ELF-1 (cell line): ENCODE measurements at regions not wholly inside any gene's neighbourhood (a gene's known extent, or its start where the extent isn't known, plus 50 kb on each side); places are given as distances from the start of the nearest gene placed in this dataset.

Experiments
- DNase-seq: peaks from one replicate; pipeline ENCODE4 v3.0.0-alpha.2; 2016; ENCODE audit warnings: low read depth, low spot score

DNA sequence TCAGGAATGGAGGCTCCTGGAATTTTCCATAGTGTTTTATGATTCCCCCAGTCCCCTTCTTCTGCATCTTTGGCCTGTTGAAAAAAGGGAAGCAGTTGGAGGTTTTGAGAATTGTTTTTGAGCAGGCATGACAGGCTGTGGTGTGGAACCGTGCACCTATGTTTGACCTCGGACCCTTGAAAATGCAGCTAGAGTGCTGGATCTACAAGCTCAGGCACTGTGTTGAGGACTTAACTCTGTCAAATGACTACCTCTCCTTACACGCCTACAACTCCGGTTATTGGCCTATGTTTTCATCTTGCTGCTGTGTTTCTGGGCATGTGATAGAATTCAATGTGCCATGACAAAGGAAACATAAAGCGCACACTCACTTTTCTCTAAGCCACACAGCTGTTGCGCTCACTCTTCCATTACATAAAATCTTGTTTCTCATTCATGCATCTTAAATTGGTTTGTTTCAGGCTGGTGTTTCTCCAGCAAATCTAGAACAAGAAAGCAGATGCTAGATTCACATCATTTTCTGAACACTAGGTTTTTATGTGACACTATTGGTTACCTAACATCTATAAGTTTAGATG, 616.6 kb downstream of the FGF9 start:
- DNase-seq = no peak

DNA sequence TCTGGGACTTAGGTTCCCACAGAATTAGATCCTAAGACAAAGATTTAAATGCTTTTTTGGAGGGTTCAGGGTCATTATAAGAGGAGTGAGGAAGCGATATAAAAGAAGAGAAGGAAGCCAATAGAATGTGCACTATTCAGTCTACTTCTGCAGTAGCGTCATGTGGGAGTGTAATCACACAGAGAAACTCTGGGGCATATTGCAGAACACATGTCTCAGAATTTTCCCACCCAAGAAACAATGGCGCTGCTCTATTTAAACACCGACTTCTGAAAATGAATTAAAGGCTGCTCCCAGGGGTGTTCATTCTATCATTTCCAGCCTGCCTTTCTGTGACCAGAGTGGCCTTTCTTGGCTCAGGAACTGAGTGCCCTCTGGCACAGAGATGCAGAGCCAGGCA, 617.6 kb downstream of the FGF9 start:
- no peak for DNase-seq

DNA sequence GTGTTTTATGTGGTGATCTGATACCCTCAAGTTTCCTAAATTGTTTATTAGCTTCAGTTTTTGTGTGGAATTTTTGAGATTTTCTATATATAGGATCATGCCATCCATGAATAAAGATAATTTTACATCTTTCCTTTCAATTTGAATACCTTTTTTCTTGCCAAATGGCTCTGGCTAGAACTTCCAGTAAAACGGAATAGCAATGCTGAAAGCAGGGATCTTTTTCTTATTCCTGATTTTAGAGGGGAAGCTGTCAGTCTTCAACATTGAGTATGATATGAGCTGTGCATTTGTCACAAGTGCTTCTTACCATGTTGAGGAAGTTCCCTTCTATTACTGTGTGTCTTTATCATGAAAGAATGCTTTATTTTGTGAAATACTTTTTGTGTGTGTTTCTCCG, 618.8 kb downstream of the FGF9 start:
- no peak for DNase-seq

DNA sequence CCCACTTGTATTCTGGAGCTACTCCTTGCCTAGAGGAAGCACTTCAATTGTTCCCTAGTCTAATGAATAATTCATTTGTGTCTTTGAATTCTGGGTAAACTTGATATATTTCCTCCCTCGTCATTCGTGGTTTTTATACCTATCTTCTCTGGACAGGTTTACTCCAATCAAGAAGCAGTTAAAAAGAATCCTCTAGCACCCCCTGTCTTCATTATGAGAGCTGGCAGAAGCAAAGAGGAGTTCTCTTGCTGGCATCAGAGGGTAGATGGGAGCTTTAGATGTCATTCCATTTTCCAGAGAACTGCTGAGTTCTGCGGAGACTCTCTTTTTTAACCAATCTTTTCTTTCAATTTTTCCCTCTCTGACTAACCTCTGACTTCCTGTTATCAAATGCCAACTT, 627.7 kb downstream of the FGF9 start:
- no peak for DNase-seq

DNA sequence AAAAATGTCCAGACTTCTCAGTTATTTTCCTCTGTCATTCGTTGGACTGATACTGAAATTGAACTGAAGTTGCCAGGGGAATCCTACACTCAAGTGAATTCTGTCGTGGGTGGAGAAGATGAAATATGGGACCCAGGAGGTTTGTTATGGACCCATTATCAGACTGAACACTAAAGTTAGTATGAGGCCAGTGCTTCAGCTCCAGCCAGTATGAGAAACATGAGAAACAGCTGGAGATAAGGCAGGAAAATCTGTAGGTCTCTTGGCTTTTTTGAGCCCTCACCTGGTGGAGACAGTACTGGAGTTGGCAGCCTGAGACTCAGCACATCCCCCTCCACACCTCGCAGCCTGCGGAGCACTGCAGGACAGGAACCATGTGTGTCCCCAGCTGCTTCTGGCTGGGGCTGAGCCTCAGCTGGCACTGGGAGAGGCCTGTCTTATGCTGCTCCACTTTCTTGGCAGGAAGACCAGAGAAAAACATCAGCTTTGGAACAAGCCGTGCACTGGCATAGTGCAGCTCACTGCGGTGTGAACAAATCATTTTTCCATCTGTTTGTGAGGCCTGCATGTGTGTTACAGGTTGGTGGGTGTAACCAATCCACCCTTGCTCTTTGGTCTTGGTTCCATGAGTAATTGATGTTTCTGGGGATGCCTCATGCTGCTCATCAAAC, 641.0 kb downstream of the FGF9 start:
- no peak for DNase-seq

DNA sequence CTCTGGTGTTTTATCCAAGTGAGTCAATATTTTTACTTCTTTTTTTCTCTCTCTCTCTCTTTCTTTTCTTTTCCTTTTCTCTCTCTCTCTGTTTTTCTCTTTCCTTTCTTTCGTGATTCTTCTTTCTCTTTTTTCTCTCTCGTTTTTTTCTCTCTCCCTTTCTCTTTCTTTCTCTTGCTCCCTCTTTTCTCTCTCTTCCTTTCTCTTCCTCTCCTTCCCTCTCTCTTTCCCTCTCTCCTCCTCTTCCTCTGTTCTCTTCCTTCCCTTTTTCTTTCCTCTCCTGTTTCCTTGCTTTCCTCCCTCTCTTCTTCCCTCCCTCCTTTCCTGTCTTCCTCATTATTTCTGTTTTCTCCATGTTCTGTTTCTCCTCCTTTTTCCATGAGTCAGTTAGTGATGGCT, 641.5 kb downstream of the FGF9 start:
- no peak for DNase-seq

DNA sequence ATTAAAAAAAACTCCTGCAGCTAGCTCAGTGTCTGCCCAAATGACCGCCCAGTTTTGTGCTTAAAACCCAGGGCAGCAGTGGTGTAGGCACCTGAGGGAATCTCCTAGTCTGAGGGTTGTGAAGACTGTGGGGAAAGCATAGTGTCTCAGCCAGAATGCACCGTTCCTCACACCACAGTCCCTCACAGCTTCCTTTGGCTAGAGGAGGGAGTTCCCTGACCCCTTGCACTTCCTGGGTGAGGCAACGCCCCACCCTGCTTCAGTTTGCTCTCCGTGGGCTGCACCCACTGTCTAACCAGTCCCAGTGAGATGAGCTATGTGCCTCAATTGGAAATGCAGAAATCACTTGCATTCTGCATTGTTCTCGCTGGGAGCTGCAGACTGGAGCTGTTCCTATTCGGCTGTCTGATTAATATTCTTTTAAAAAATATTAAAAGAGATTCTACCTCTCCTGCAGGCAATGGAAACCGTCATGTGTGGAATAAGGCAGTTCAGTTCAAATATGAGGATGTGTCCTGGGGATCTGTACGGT, 645.7 kb downstream of the FGF9 start:
- no peak for DNase-seq

DNA sequence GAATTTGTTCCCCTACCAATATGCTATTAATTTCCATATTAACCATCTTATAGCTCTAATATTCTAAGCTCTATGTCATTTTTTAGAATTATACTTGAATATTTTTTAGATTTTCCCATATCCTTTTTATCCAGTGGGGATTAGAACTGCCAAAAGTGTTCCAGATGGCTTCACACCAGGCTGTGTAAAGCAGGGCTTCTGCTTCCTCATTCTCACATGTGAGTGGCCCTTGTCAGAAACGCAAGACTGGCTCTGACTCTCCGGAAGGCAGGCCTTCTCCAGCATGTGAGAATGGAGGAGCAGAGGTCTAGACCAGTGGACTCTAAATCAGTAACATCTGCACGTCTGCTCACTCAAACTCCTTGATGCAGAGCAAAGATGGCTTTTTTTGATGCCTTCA, 650.1 kb downstream of the FGF9 start:
- no peak for DNase-seq

DNA sequence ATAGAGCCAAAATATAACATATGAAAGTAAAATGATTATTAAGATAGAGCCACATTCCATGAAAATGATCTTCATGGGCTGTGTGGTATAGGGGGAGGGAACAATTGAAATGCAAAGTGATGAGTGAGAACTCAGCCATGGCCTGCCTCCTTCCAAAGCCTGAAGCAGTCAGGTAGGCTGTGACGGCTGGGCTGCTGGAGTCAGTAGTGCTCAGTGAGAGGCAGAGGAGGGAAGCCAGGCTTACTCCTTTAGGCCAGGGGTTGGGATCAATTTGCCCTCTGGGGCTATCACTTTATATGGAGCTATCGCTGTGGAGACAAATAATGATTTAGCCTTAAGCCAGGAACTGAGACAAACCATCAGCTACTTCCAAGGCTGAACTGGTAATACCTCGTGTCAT, 654.9 kb downstream of the FGF9 start:
- DNase-seq = peak; percentile 76

DNA sequence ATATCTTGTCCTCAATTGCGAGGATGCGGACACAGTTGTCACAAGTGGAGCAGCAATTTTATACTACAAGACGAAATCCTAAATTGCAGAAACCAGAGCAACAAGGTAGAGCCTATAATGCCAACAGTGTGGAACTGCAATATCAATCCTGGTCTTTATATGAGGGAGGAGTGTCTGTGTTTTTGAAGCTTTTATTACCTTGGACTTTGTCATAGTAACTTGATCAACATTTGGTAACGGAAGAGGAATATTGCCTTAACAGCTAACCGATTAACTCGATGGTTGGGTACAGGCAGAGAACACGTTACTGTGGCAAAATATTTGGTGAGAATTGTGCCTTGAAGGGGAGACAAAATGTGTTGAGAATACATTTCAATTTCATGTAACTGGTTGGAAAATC, 661.5 kb downstream of the FGF9 start:
- no peak for DNase-seq

DNA sequence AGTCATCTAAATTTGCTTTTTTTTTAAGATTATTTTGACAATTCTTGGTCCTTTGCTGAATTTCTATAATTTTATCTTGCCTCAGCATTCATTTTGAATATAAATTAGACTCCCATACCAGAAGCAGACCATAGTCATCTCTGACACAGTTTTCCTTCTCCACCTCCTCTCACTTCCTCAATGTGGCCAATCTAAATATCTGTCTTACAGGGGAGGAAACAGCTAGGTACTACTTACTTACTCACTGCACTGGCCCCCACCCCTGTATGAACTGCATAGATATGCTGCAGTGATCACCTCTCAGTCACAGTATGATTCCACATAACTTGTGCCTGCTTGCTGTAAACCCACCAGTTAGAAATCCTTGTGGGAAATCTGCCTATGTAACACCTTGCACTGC, 665.6 kb downstream of the FGF9 start:
- no peak for DNase-seq

DNA sequence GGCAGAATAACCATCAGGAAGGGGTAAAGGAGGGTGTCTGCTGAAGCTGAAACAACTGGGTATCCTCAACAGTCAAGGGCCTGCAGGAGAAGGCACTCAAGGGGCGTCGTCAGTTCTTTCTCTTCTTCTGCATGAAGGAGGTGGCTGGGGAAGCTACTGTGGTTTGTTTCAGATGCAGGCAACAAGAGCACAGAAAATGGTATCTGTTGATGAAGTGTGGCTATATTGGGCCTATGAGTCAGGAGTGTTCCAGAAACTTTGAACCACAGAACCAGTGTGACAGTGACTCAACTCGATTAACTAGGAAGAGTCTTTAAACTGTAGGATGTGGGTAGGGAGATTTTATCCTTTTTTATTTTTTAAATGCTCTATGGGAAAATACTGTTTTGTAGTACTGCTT, 686.3 kb downstream of the FGF9 start:
- no peak for DNase-seq

DNA sequence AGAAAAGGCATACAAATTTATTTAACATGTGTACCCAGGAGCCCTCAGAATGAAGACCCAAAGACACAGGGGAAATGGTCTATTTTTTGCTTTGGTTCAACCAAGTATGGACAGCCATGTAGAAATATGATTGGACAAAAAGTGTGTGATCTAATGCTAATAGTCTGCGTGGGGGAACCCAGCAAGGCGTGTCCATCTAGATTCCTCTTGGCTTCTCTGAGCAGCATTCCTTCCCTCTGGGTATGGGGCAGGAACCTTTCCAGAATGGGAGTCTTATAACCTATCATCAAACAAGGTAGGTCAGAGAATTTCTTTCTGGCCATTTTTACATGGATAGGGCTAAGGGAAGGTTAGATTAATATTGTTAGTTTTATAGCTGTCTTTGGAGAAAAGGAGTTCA, 698.2 kb downstream of the FGF9 start:
- DNase-seq = peak; percentile 3

DNA sequence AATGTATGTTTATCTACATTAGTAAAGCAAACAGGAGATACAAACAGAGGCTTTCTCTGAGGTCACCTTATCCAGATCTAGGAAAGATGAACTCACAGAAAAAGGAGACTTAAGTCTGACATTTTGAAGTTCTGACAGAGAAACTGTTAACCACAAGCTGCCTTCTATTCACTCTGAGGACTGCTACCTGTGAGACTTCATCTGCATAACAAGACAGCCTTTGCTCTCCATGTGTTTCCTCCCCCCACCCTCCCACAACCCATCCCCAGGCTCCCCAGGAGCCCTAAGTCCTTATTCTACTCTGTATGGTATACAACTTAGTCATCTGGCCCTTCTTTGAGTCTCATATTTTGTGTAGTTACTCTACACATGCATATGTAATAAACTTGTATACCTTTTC, 699.0 kb downstream of the FGF9 start:
- DNase-seq = peak; percentile 41

DNA sequence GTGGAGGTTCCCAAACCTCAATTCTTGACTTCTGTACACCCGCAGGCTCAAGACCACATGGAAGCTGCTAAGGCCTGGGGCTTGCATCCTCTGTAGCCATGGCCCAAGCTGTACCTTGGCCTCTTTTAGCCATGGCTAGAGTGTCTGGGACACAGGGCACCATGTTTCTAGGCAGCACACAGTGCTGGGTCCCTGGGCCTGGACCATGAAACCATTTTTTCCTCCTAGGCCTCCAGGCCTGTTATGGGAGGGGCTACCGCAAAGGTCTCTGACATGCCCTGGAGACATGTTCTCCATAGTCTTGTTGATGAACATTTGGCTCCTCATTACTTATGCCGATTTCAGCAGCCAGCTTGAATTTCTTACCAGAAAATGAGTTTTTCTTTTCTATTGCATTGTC, 701.4 kb downstream of the FGF9 start:
- DNase-seq = peak; percentile 4

DNA sequence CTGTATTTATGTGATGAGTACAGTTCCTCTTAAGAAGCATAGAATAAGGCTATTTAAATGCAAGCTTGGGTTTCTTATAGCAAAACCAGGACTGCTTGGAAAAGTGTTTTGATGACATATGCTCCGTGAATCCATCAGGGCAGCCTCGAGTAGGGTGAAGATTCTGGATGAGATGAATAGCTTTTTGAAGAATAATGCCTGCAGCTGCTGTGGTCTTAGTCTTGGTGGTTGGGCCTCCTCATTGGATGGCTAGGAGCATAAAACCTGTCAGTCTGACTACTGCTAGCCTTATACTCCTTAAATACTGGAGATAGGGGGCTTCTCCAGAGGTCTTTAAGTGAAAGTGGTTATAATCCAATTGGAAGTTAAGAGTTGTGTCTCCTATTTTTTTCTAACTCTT, 704.3 kb downstream of the FGF9 start:
- no peak for DNase-seq

DNA sequence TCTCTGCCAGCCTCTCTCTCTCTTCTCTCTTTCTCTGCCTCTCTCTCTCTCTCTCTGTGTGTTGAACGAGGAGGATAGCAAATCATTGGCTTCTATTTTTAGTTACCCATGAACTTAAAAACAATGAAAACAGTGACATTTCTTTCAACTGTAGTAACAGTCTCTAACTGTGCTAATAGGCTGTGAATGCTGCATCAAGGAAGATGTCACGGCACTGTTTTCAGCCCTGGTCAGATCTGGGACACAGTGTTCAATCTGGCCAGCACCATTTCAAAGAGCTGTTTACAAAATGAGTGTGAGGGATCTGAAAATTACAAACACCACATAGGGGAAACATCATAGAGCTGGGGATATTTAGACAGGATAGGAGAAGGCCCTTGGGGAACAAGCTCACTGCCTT, 717.0 kb downstream of the FGF9 start:
- DNase-seq = no peak

DNA sequence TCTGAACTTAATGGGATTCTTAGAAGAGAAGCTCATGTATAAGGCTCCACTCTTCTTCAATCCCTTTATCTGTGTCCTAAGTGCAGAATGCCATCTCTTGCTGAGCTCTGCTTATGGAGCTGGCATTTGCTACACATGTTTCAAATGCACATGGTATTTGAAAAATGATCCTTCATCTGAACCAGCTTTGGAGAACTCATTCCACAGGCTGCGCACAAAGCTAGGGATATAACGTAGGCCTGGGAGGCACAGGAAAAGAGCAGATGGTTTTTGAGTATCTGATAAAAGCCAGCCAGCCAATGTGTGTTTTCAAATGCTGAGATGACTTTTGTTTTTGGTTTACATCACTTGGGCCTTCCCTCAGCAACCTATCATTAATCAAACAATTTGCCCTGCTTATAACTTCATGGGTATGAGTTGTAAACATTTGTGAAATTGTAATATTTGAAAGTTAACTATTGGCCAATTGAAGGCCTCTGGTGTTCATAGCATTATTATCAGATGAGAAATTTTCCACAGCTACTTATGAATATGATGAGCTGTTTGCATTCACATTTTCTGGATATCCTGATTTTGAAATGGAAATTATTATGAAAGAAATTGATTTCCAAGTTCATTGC, 729.0 kb downstream of the FGF9 start:
- DNase-seq = no peak

DNA sequence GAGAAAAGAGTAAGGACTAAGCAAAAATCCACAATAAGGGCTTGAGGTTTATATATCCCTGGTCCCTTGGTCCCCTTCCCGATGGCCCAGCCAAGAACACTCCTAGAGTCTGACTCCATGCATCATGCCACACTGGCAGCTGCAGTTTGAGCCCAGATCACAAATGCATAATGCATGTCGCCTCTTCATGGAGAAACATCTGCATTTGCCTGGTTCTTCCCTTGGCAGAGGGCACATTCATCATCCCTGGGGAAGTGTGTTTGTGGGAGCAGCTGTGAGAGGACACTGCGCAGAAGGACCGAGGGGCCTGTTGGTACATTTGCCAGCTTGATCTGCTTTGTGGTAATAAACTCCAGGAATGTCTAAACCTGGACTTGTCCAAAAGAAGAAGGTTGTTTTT, 731.8 kb downstream of the FGF9 start:
- DNase-seq = no peak

DNA sequence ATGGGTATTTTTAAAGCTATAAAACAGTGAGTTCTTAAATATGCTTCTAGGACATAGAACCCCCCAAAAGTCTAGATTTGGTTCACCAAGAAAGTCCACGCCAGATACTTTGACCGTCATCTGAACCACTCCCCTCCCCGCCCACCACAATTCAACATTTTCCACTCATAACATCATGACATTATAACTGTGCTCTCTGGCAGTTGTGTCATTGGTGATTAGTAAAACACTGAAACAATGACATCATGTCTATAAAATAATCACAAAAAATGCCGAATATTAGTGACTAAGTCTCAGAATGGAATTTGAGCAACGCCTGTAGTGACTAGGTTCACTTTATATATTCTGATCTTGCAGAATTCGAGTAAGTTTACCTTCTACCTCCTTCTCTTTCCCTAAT, 732.3 kb downstream of the FGF9 start:
- no peak for DNase-seq

DNA sequence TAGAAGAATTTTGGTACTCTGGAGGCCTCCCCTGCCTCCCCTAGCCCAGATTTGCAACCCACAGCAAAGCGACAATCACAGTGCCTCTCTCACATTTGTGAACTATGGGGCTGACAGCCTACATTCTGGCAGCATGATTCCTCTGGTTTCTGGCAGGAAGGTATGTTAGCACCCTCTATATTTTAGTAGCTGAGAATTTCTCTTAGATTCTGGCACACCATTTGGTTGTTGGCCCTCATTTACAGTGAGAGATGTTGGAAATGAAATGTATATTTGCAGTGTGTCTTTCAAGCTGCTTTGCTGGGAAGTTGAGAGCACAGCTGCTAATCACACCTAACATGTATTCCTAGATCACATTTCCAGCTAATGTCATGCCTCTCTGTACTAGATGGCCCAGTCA, 735.0 kb downstream of the FGF9 start:
- no peak for DNase-seq

DNA sequence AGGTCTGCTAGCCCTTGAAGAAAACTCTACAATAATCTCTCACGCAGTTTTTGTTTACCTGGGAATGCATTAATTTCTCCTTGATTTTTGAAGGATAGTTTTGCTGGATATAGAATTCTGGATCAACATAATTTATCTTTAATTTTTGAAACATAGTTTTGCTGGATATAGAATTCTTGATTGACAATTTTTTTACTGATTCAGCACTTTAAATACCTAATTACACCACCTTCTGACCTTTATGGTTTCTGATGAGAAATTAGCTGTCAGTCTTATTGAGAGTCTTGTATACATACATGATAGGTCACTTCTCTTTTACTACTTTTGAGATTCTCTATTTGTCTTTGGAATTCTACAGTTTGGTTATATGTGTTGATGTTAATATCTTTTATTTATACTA, 741.6 kb downstream of the FGF9 start:
- no peak for DNase-seq

DNA sequence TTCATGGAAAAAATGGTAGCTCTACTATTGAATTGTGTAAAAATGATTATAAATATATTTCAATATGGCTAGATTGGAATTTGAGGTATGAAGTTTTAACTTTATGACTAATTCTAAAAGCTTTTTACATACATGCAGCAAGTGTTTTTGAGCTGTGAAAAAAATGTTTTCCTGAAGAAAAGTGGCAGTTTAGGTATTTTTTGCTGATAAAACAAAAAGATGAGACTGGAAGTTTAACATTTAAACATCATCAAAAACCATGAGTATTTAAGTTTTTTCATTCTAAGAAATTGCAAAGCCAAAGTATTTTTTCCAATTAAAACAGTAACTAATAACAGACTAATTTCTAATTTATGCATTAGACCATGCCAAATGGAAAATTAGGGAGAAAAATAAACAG, 751.1 kb downstream of the FGF9 start:
- DNase-seq = no peak
